A673 (cell line): ENCODE measurements at regions not wholly inside any gene's neighbourhood (a gene's known extent, or its start where the extent isn't known, plus 50 kb on each side); places are given as distances from the start of the nearest gene placed in this dataset.

Experiments used
- BruUV-seq: library from RNA; stranded (reverse); fragments of 400-500 nt; replicated peaks from 2 replicates; lab custom pipeline; 2021; lab: Mats Ljungman, UMichigan
- CTCF ChIA-PET: fragments of 300-600 bp; sonication (Branson Sonifier 250); formaldehyde crosslinking; loops from one replicate; lab custom pipeline; 2022; ENCODE audit warnings: antibody characterized with exemption; lab: Charles Lee
- POLR2A ChIA-PET: fragments of 300-600 bp; sonication (Branson Sonifier 250); formaldehyde crosslinking; loops from one replicate; lab custom pipeline; 2022; ENCODE audit warnings: antibody characterized with exemption; ENCODE audit not compliant: low non-redundant PET; lab: Charles Lee
- DNase-seq: peaks from one replicate; pipeline ENCODE4 v3.0.0-alpha.2; 2015; ENCODE audit warnings: low spot score
- H3K27ac ChIP-seq: fragments of 200-600 bp; sonication (generic); 2 replicates; pipeline ENCODE4 v1.5.1; 2016; ENCODE audit warnings: mixed run types, low read depth, mild to moderate bottlenecking, mixed read lengths, antibody characterized with exemption, low read length; ENCODE audit not compliant: poor library complexity, severe bottlenecking
- H3K27me3 ChIP-seq: fragments of 200-600 bp; sonication (generic); replicated peaks from 2 replicates; pipeline ENCODE4 v1.6.1; 2017; ENCODE audit warnings: mixed run types, low read depth, mild to moderate bottlenecking, mixed read lengths, antibody characterized with exemption, low read length; ENCODE audit not compliant: insufficient read depth, poor library complexity
- H3K36me3 ChIP-seq: fragments of 200-600 bp; sonication (generic); 2 replicates; pipeline ENCODE4 v1.6.1; 2016; ENCODE audit warnings: mixed run types, mild to moderate bottlenecking, mixed read lengths, antibody characterized with exemption, low read length; ENCODE audit not compliant: insufficient read depth, poor library complexity, severe bottlenecking
- H3K4me1 ChIP-seq: fragments of 200-600 bp; sonication (generic); 2 replicates; pipeline ENCODE4 v1.6.1; 2017; ENCODE audit warnings: mixed run types, mild to moderate bottlenecking, mixed read lengths, antibody characterized with exemption, low read length; ENCODE audit not compliant: insufficient read depth, poor library complexity, severe bottlenecking
- H3K4me3 ChIP-seq: fragments of 200-600 bp; sonication (generic); 2 replicates; pipeline ENCODE4 v1.5.1; 2016; ENCODE audit warnings: low read depth, mixed run types, mild to moderate bottlenecking, mixed read lengths, low read length; ENCODE audit not compliant: poor library complexity, severe bottlenecking
- H3K9me3 ChIP-seq: fragments of 200-600 bp; sonication (generic); 2 replicates; pipeline ENCODE4 v1.6.1; 2016; ENCODE audit warnings: mixed run types, low read depth, mild to moderate bottlenecking, mixed read lengths, antibody characterized with exemption, low read length; ENCODE audit not compliant: poor library complexity, severe bottlenecking
- EZH2 ChIP-seq: fragments of 200-600 bp; sonication (generic); IDR thresholded peaks from 2 replicates; pipeline ENCODE4 v1.6.1; 2017; ENCODE audit warnings: borderline replicate concordance, low read depth, mild to moderate bottlenecking, mixed read lengths, antibody characterized with exemption, low read length; ENCODE audit not compliant: poor library complexity, severe bottlenecking
- intact Hi-C: fragments of 100-400 bp; cut with micrococcal nuclease; formaldehyde crosslinking; loops from one replicate; pipeline ENCODE4 v1.10.0; 2022; ENCODE audit not compliant: unreplicated experiment
- TF ChIP-seq, protein P1 (sequence below): fragments of 300-800, 200-600 bp; sonication (generic); conservative IDR thresholded peaks from 2 replicates; pipeline ENCODE4 v1.5.1; 2017; ENCODE audit warnings: low read depth, mild to moderate bottlenecking, antibody characterized with exemption, low read length, moderate library complexity, mixed read lengths

DNA sequence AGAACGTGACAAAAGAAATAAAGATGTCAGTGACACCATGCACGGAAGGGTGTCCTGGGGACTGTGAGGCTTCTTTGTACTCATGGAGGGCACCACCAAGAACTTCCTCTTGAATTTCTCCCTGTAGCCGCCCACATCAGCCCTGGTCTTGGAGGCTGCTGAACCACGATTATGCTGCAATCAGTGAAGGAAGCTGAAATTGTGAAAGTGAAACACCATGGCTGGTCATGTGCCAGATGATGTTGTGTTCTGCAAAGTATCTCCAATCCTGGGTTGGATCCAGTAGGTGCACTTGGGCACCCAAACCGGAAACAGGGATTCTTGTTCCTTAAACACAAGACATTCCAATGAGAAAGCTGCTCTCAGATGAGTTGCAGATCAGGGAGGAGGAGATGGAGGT, 104.4 kb upstream of the GOLGA6L6 start:
- ChIA-PET POLR2A (no interaction called here), CTCF (no interaction called here)
- H3K4me1 ChIP-seq, result no peaks in the 10 kb centered on the region
- no TSS peak for BruUV-seq
- intact Hi-C loops, result no loop called here
- no peak overlapping the region for H3K4me3 ChIP-seq
- H3K36me3 ChIP-seq, result no peaks in the 10 kb centered on the region
- DNase-seq, result peak; percentile 23
- TF ChIP-seq, protein P1, sequence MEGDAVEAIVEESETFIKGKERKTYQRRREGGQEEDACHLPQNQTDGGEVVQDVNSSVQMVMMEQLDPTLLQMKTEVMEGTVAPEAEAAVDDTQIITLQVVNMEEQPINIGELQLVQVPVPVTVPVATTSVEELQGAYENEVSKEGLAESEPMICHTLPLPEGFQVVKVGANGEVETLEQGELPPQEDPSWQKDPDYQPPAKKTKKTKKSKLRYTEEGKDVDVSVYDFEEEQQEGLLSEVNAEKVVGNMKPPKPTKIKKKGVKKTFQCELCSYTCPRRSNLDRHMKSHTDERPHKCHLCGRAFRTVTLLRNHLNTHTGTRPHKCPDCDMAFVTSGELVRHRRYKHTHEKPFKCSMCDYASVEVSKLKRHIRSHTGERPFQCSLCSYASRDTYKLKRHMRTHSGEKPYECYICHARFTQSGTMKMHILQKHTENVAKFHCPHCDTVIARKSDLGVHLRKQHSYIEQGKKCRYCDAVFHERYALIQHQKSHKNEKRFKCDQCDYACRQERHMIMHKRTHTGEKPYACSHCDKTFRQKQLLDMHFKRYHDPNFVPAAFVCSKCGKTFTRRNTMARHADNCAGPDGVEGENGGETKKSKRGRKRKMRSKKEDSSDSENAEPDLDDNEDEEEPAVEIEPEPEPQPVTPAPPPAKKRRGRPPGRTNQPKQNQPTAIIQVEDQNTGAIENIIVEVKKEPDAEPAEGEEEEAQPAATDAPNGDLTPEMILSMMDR, result no peak
- no peak for TF ChIP-seq EZH2
- H3K27me3 ChIP-seq, result no peaks in the 10 kb centered on the region
- H3K9me3 ChIP-seq, result peaks cover 35% of the 10 kb centered on the region
- H3K27ac ChIP-seq, result no peak overlapping the region

DNA sequence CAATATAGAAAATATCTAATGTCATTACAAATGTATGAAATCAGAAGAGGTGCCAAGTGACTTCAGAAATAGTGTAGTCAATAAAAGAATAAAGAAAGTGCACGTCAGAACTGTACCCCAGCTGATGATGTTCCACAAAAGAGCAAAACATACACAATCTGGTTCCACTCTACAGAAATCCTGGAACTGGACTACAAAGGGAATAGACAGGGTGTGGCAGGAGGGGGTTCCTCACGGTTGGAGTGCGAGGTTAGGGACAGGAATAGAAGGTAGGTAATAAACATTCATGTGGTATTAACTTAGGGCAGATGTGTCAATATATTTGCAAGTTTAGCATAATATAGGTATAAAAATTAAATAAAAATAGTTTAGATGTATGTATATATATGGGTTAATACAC, 103.3 kb upstream of the GOLGA6L6 start:
- Histone ChIP-seq H3K27me3 (no peaks in the 10 kb centered on the region), H3K27ac (no peak overlapping the region), H3K36me3 (no peaks in the 10 kb centered on the region), H3K4me1 (no peaks in the 10 kb centered on the region), H3K9me3 (peaks cover 34% of the 10 kb centered on the region), H3K4me3 (no peak overlapping the region)
- no TSS peak for BruUV-seq
- CTCF ChIA-PET, result no interaction called here
- TF ChIP-seq EZH2, result no peak
- TF ChIP-seq, protein P1, result no peak
- DNase-seq, result no peak
- POLR2A ChIA-PET, result no interaction called here
- intact Hi-C loops, result no loop called here

DNA sequence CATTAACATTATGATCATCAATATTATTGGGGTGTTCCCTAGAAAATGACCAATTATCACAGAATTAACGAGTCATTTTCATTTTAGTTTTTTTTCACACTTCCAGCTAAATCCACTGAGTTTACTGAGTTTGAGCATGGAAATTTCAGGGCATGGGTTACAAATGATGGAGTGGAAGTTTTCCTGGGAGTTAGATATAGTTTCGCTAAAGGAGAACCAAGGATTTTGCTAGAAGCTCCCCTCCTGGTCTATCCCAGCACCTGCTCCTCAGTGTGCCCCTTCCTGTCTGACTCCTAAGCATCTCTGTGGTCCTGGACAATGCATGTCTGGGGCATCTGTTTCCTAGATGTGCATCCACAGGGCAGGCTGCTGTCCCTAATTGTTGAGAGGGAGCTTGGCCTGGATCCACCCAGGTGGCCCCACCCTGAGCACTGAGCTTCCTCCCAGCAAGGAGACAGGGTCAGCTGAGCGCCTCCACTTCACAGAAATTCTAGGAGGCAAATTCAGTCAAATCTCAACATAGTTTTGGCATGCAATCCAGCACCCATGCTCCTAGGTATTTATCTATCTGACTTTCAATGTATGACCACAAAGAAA, 102.3 kb upstream of the GOLGA6L6 start:
- TF ChIP-seq, protein P1, result no peak
- no peak for TF ChIP-seq EZH2
- H3K4me3 ChIP-seq, result no peak overlapping the region
- no peaks in the 10 kb centered on the region for H3K27me3 ChIP-seq
- H3K4me1 ChIP-seq, result no peaks in the 10 kb centered on the region
- intact Hi-C loops, result no loop called here
- BruUV-seq, result no TSS peak
- CTCF ChIA-PET, result no interaction called here
- no peaks in the 10 kb centered on the region for H3K36me3 ChIP-seq
- no peak for DNase-seq
- H3K9me3 ChIP-seq, result peaks cover 29% of the 10 kb centered on the region
- POLR2A ChIA-PET, result no interaction called here
- no peak overlapping the region for H3K27ac ChIP-seq
